ENCODE measurements at regions not wholly inside any gene's neighbourhood (a gene's known extent, or its start where the extent isn't known, plus 50 kb on each side); places are given as distances from the start of the nearest gene placed in this dataset.

DNA sequence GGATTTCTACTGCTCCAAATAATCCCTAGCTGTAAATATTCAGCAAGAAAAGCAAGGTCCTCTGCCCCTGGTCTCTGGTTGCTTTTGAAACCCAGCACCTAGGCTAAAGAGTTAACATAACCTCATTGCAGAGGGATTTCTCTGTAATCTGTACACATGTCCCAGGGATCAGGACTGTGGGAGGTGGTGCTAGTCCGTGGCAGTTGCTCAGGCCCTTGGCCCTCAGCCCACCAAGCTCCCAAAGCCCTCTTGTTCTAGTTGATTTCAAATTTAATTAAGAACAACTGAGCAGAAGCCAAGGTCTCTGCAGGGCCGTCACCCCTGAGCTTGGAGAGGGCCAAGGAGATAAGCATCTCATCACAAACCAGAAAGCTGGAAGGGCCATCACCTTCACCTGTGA, 181.1 kb downstream of the SOX9 start:
- no peak for DNase-seq
- peaks cover 0 to 13% of the 10 kb centered on the region in 2 experiments for H3K9me3 ChIP-seq (ENCODE audit: control insufficient read depth in 1 of 2, insufficient read depth in 1 of 2, low read length in 2 of 2)
- Mint-ChIP-seq H3K27ac (no peak overlapping the region), H3K4me3 (no peak overlapping the region), H3K4me1 (ENCODE audit: low read depth) (no peaks in the 10 kb centered on the region), H3K36me3 (ENCODE audit: low read depth) (no peaks in the 10 kb centered on the region), H3K9me3 (no peaks in the 10 kb centered on the region), H3K27me3 (no peaks in the 10 kb centered on the region)
- H3K27me3 ChIP-seq (ENCODE audit: control insufficient read depth in 1 of 2, insufficient read depth in 2 of 2, low read length in 2 of 2) = no peaks in the 10 kb centered on the region
- POLR2A ChIA-PET = no interaction called here
- H3K4me3 ChIP-seq (ENCODE audit: low read length) = no peak overlapping the region
- CTCF ChIA-PET = no interaction called here
- TF ChIP-seq, protein P1, sequence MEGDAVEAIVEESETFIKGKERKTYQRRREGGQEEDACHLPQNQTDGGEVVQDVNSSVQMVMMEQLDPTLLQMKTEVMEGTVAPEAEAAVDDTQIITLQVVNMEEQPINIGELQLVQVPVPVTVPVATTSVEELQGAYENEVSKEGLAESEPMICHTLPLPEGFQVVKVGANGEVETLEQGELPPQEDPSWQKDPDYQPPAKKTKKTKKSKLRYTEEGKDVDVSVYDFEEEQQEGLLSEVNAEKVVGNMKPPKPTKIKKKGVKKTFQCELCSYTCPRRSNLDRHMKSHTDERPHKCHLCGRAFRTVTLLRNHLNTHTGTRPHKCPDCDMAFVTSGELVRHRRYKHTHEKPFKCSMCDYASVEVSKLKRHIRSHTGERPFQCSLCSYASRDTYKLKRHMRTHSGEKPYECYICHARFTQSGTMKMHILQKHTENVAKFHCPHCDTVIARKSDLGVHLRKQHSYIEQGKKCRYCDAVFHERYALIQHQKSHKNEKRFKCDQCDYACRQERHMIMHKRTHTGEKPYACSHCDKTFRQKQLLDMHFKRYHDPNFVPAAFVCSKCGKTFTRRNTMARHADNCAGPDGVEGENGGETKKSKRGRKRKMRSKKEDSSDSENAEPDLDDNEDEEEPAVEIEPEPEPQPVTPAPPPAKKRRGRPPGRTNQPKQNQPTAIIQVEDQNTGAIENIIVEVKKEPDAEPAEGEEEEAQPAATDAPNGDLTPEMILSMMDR (IDR thresholded peaks at IDR 0.05) = no peak
- H3K36me3 ChIP-seq (ENCODE audit: insufficient read depth, low read length) = no peaks in the 10 kb centered on the region
- H3K27ac ChIP-seq (ENCODE audit: low read depth in 1 of 2, low read length in 2 of 2) = no peak overlapping the region
- H3K4me1 ChIP-seq (ENCODE audit: insufficient read depth, low read length) = no peaks in the 10 kb centered on the region
- intact Hi-C loops (cut with DNase I, micrococcal nuclease) = no loop called here
- ATAC-seq (ENCODE audit: poor library complexity) = no peak

DNA sequence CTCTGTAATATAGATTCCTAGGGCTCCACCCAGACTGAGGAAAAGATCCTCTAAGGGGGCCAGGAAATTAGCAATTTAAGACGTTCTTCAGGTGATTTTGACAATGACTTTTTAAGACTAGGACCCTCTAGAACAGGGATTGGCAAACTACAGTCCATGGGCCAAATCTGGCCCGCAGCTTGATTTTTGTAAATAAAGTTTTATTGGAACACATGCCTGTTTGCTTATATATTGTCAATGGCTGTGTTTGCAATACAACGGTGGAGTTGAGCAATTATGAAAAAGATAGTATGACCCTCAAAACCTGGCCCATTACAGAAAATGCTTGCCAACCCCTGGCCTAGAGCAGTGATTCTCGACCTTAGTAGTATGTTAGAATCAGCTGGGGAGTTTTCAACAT, 181.9 kb downstream of the SOX9 start:
- POLR2A ChIA-PET = no interaction called here
- Mint-ChIP-seq H3K27me3 (no peaks in the 10 kb centered on the region), H3K27ac (no peak overlapping the region)

GRCh38 chr17:72303787-72304733, 183.2 kb downstream of the SOX9 start:
- Histone ChIP-seq H3K4me3 (ENCODE audit: low read length) (no peak overlapping the region), H3K36me3 (ENCODE audit: insufficient read depth, low read length) (no peaks in the 10 kb centered on the region), H3K27me3 (ENCODE audit: control insufficient read depth in 1 of 2, insufficient read depth in 2 of 2, low read length in 2 of 2) (no peaks in the 10 kb centered on the region), H3K4me1 (ENCODE audit: insufficient read depth, low read length) (no peaks in the 10 kb centered on the region), H3K9me3 (ENCODE audit: control insufficient read depth in 1 of 2, insufficient read depth in 1 of 2, low read length in 2 of 2) (peaks cover 0 to 13% of the 10 kb centered on the region in 2 experiments), H3K27ac (ENCODE audit: low read depth in 1 of 2, low read length in 2 of 2) (no peak overlapping the region)
- TF ChIP-seq, protein P1 (IDR thresholded peaks at IDR 0.05) = no peak
- no peak overlapping the region for H3K27ac Mint-ChIP-seq
- H3K9me3 Mint-ChIP-seq = no peaks in the 10 kb centered on the region
- no peaks in the 10 kb centered on the region for H3K4me1 Mint-ChIP-seq (ENCODE audit: low read depth)
- ChIA-PET CTCF (no interaction called here), POLR2A (no interaction called here)
- H3K4me3 Mint-ChIP-seq = no peak overlapping the region
- no peaks in the 10 kb centered on the region for H3K27me3 Mint-ChIP-seq
- intact Hi-C loops (cut with DNase I, micrococcal nuclease) = no loop called here
- no peaks in the 10 kb centered on the region for H3K36me3 Mint-ChIP-seq (ENCODE audit: low read depth)
- no peak for ATAC-seq (ENCODE audit: poor library complexity)
- no peak for DNase-seq

More for the DNA sequence above, 181.9 kb downstream of the SOX9 start:
- no peak for DNase-seq
- Mint-ChIP-seq H3K36me3 (ENCODE audit: low read depth) (no peaks in the 10 kb centered on the region), H3K9me3 (no peaks in the 10 kb centered on the region), H3K4me3 (no peak overlapping the region), H3K4me1 (ENCODE audit: low read depth) (no peaks in the 10 kb centered on the region)
- TF ChIP-seq, protein P1 (IDR thresholded peaks at IDR 0.05) = no peak
- Histone ChIP-seq H3K27ac (ENCODE audit: low read depth in 1 of 2, low read length in 2 of 2) (no peak overlapping the region), H3K4me1 (ENCODE audit: insufficient read depth, low read length) (no peaks in the 10 kb centered on the region), H3K36me3 (ENCODE audit: insufficient read depth, low read length) (no peaks in the 10 kb centered on the region), H3K4me3 (ENCODE audit: low read length) (no peak overlapping the region), H3K27me3 (ENCODE audit: control insufficient read depth in 1 of 2, insufficient read depth in 2 of 2, low read length in 2 of 2) (no peaks in the 10 kb centered on the region), H3K9me3 (ENCODE audit: control insufficient read depth in 1 of 2, insufficient read depth in 1 of 2, low read length in 2 of 2) (peaks cover 0 to 13% of the 10 kb centered on the region in 2 experiments)
- no peak for ATAC-seq (ENCODE audit: poor library complexity)
- intact Hi-C loops (cut with DNase I, micrococcal nuclease) = no loop called here
- CTCF ChIA-PET = no interaction called here

Measured in CD4-positive, alpha-beta T cell (primary cell).